HG03571 (cell line): ENCODE measurements at regions not wholly inside any gene's neighbourhood (a gene's known extent, or its start where the extent isn't known, plus 50 kb on each side); places are given as distances from the start of the nearest gene placed in this dataset.

Source experiments
- ATAC-seq: cut with Tn5 transposase; IDR thresholded peaks from one replicate; pipeline ENCODE4 v1.9.1; 2021; ENCODE audit not compliant: unreplicated experiment

DNA sequence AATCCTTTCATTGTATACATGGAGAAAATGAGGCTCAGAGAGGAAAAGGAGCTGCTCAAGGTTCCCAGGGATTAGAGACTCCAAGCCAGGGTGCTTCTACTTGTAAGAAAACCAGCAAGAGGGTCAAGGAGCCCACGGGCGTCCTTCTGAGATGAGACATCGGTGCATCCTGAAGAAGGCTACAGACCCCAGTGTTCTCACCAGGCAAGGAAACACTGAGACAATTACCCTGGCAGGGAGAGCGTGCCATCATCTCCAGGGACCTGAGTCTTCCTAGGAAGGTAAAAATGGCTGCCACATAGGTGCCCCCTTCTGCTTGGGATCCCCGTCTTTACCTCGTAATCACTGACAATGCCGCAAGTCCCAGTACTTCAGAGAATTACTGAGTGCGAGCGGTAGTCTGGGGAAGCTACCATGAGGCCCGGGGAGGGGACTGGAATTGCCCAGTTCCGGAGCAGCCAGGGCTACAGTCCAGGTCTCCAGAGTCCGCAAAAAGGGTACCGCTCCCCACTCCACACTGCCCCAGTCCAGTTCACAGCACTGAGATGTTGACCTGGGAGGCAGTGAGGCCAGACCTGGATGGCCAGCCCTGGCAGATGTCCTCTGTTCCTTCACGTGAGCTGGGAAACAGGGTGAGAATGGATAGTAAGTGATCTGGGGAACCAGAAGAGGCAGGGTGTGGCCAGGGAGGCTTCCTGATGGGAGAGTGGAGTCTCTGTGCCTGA is 164.7 kb upstream of the SMAD3 start:
- no peak for ATAC-seq

DNA sequence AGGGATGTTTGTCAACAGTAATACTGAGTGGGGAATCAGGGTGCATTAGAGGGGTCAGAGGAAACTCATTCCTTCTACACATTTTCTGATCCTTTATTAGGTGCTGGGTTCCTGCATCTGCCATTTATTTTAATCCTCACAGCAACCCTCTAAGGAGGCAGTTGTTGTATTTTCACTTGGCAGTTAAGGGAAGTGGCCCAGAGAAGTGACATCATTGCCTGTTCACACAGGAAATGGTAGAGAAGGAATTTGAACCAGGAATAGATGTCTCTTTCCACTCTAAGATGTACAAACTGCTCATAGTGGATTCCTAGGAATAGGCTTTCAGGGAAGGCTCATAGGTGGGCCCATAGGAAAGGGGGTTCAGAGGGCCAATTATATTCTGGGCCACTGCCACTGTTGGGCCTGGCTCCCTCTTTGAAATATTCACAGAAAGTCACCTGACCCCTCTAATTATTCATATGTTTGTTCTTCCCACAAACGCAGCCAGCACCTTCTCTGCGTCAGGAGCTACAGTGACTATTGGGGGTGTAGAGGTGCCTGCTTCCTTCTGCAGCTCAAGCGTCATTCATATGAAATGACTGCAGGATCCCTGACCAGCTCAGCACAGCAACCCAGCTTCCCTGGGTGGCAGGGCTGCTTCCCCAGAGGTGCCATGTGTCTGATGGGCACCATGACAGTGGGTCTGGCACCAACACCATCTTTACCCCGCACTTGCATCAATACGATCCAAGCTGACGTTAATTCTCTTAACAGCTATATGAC is 163.9 kb upstream of the SMAD3 start:
- no peak for ATAC-seq

DNA sequence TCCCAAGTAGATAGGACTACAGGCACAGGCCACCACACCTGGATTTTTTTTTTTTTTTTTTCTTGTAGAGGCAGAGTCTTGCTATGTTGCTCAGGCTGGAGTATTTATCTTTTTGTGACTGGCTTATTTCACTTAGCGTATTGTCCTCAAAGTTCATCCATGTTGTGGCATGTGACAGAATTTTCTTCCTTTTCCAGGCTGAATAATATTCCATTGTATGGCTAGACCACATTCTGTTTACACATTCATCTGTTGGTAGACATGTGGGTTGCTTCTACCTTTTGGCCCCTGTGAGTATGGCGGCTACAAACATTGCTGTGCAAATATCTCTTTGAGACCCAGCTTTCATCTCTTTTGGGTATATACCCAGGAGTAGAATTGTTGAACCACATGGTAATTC is 160.2 kb upstream of the SMAD3 start:
- ATAC-seq: no peak

DNA sequence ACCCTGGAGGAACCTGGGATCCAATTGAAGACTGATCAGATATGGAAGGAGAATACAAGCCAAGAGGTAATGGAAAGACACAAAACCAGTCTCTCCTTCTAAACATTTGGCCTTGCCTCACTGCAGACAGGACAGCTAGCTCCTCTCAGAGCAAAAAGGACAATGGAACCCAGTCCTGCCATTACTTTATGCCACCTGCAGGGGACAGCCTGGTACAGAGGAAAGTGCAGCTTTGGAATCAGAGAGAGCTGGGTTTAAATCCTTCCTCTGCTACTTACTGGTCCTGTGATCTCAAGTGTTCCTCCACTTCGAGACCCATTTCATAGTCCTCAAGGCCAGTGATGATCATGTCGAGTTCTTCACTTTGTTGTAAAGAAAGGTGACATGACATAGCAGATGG is 159.4 kb upstream of the SMAD3 start:
- ATAC-seq: no peak

DNA sequence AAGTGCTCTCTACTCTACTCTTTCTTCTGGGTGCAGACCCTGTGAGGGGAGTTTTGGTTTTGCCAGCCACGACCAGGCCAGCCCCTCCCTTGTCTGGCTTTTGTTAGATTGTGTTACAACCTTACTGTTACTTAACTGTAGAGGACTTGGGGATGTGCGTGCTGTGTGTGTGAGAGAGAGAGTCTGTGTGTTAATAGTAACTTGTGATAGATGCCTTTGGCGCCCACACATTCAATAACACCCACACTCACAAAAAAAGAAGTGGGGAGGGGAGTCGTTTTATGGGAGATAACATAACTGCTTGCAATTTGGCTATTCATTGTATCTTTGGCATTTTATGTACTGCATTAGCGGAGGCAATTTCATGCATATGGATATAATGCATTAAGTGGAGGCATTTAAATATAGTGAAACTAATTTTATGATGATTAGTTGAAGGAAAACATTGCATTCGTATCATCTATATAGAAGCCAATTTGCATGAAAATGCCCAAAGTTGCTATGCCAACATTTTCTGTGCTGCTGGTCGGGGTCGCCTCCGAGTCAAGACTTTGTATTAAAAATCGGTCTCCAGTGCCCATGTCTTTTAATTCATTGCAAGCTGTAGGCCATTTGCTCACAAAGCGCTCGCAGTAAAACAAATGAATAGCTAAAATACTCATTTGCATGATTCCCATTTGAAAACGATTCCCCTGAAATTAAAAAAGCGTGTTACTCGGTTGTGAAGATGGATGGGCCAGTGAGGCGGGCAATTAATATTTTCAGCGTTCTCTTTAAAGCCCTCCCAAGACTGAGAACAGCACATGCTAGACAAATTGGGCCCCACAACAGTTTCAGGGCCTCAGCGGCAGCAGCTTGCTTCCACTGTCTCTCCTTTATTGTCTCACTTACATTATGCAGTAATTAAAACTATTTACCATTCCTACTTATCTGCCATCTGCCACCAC is 158.5 kb upstream of the SMAD3 start:
- no peak for ATAC-seq

DNA sequence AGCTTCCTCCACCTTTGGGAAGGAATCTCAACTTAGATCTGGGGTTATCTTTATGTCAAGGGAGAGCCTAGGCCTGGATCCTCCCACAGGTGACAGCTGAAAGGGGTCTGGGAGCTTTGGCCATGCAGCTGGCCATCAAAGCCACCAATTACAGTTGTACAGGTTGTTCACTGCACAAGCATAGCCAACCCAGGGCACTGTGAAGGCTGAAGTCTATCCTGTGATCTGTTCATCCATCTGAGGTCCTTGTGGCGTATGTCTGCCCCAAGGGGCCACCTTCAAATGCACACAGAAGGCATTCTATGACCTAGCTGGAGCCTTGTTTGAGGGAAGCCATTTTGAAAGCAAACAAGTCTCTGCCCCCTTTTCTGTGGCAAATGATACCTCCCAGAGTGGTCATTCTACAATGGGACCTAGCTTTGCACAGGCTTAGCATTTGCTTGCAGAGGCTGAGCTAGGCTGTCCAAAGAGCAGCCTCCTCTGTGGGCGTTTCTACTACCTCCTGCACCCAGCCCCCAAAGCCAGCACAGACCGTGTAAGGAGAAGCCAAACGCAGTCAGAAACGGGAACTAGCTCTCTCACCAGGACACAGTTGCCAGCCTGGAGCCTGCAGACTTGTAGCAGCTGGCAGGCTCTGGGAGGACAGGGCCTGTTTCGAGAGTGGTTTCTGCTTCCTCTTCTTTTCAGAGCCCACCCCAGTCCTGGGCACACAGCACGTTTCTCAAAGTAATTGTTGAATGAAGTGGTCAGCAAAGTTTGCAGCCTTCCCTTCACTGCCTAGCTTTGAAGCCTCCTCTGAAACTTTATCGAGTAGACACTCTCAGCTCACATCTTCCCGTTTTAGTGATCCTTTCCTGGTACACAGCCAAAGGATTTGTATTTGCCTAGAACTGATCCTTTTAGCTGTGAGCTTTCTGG is 157.3 kb upstream of the SMAD3 start:
- ATAC-seq: no peak

DNA sequence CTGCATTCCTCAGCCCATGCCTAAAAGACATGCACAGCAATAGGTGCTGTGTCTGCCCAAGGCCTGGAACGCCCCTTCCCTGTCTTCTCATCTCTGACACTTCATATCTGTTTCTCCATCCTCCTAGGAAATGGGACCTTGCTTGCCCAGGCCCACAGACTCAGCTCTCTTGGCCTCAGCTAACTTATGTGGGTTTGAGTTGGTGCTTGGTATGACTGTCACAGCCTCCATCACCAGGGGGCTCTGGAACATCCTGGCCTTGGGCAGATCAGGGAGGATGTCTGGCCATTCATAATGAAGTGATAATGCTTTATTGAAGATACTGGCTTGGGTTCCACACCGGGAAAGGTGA is 156.7 kb upstream of the SMAD3 start:
- no peak for ATAC-seq

DNA sequence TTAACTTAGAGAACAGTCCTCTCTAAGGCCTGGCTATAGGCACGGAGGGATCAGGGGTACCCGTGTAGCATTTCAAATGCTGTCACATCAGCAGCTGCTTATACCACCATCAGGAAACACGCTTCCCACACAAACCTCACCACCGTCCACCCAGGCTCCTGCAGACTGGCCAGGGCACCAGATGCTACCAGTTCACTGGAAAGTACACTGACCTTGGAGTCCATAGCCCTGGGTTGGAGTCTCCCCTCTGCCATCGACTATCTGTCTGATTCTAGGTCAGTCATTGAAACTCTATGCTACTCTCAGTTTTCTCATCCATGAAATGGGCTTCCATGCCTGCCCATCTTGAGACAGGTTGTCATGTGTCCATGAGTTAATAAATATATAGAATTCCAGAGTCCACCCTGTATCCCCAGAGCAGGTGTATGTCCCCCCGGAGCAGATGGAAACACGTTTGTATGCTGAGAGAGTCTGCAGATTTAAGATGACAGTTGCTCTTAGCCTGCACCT is 156.0 kb upstream of the SMAD3 start:
- ATAC-seq: no peak

DNA sequence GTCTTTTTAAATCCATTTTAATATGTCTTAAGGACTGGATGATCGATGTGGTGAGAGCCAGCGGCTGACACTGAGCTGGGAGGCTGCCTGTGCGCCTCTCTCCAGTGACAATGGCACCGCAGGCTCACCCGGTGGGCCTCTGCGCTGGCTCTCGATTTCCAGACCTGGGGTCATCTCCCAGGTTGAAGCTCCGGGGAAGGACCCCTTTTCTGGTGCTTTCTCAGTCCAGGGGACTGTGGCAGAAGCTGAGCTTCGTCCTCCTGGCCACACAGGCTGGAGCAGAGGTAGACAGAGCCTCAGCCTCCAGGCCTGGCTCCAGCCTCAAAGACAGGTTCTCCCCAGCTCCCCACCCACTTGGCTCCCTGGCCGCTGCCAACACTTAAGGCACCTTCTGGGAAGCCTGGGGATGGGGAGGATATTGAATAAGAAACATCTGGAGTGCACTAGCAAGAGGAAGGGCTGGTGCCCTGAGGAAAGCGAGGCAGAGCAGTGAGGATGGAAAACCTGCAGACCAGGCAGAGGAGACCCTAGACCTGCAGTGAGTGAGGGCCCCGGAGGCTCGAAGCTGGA is 154.2 kb upstream of the SMAD3 start:
- ATAC-seq: no peak

DNA sequence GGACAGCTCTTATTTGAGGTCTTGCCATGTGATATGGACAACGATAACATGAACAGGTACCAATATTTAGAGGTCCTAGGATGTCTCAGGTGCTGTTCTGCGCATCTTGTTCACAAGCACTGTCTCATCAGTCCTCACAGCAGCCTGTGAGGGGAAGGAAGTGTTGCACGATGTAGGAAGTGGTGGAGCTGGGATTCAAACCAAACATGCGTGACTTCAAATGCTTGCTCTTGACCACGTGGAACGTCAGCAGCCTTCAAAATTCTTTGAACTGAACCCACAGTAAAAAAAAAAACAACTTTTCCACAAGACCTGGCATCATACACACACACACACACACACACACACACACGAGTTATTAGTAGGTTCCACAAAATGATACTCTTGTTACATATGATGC is 153.4 kb upstream of the SMAD3 start:
- ATAC-seq: no peak

DNA sequence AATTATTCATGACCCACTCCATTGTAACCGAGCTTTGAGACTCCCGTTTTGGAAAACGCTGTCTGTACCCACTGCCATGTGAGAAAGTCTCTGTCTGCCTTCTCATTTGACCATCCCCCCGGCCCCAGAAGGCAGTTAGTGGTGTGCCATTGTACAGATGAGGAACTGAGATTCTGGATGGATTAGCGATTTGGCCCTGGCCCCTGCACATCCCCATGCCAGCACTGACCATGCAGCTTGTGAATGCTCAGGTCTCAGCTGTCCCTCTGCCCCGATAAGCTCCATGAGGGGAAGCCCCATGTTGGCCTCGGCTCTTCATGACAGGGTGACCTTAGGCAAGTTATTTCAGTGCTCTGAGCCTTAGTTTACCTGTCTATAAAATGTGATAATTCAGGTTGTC is 153.0 kb upstream of the SMAD3 start:
- no peak for ATAC-seq

DNA sequence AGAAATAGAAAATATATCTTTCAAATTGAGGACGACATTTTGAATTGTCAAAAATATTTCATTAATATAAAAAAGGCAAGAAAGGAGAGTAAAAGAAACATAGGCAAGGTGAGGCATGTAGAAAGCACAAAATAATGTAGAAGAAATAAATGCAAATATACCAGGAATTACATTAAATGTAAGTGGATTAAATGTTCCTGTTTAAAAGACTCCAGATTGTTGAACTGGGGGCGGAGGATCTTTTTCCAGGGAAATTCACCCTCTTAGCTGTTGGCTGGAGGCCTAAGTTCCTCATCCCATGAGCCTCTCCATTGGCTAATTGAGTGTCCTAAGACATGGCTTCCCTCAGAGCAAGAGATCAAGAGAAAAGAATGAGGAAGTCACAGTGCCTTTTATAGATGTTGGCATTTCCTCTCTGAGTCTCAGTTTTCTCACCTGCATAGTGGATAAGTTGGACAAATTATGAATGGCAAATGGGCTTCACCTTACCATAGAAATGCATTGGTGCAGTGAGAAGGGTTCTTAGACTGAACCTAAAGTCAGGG is 147.4 kb upstream of the SMAD3 start:
- no peak for ATAC-seq

DNA sequence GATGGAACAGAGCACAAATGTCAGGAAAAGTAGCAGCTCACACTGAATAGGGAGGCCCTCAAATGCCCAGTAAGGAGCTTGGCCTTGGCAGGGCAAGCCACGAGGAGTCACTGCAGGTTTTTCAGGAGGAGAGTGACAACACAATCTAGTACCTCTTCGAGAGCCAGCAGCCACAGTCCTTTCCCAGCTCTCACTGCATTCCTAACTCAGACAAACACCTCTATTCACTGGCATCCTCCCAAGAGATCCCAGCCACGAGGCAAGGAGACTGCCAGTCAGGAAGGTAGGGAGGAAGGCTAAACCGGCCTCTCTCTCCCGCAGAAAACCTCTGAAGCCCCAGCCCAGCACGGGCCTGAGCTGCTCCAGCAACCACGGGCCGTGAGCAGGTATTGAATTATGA is 146.0 kb upstream of the SMAD3 start:
- ATAC-seq: no peak

DNA sequence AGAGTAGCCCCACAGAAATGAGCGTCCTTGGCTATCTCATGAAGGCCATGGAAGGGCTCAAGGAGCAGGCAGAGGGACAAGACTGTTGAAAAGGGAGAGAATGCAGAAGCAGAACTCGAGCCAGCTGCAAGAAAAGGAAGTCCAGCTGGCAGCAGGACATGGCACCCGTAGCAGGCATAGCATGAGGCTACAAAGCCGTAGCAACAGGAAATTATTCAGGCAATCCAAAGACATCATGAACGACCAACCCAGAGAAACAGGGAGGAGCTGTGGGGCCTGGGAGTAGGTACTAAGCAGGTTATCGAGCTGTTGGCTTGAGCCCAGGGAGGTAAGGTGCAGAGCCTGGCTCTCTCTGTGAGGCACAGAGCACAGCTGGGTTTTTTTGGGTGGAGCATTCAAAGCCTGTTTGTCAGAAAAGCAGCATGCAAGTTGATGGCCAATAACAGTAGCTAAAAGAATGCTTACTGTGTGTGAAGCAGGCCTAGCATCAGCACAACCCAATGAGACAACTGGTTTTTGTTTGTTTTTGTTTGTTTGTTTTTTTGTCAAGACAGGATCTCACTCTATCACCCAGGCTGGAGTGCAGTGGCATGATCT is 144.0 kb upstream of the SMAD3 start:
- no peak for ATAC-seq

DNA sequence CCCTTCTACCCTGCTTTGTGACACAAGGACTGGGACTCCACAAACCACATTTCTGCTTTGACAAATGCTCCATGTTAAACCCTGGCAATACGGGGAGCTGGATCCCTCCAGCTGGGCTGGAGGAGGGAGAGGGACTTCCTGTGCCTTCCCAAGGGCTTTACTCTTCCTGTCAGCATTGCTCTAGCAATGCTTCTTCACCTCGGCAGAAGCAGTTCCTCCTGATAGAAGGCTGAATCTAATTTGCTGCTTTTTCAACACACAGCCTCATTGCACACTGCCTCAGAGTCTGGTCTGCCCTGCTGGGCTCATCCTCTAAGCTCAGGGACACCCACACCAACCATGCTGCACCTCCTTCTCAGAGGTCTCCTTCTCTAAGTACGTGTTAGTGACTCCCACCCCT is 142.8 kb upstream of the SMAD3 start:
- no peak for ATAC-seq

DNA sequence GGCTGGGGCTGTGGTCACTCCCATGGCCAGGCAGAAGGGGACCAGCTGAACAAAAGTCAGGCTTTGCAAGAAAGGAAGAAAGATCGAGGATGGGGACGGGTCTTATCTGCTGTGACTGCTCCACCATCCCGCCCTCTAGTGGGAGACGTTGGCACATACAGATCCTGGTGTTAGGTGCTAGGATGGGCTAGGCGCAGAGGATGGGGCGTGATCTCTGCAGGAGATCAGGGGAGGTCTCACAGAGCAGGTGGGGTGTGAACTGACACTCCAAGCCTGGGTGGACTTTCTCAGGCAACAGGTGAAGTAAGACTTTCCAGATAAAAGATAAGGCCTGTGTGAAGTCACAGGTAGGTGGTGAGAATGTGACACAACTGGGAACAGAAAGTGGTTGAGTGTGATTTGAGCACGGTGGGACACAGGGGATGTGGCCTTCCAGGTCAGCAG is 141.9 kb upstream of the SMAD3 start:
- ATAC-seq: no peak

DNA sequence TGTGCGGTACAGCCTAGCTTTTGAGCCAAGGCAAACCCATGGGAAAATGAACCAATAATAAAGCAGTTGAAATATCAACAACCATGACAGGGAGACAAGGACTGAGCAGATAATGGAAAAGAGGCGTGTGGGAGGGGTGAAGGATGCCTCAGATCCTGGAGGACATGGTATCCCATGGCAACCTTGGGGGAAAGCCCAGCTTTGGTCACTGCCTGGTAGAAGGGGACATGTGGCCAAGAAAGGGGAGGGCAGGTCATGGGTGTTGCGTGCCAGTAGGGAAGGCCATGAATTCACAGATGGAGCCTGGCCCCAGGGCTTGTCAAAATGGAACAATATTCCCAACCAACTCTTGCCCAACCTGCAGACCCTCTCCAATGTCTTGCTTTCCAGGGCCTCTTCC is 140.5 kb upstream of the SMAD3 start:
- ATAC-seq: no peak

DNA sequence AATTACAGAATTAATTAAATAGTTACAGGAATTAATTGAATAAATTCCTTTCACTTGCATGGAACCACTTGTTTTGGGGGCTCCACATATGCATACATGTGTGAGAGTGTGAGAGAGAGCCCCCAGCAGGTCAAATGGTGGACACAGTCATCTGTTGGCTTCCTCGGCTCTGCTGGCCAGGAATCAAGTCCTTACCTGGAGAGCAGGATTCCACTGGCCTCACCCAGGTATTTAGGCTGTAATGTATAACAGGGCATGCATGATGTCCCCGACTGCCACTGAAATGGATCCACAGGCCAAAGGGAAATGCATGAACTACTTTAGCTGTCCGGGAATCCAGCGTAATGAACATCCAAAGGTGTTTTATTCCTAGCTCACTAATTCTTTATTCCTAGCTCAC is 139.7 kb upstream of the SMAD3 start:
- ATAC-seq: no peak
